Left lung (tissue), 4 donors: ENCODE measurements at regions not wholly inside any gene's neighbourhood (a gene's known extent, or its start where the extent isn't known, plus 50 kb on each side); places are given as distances from the start of the nearest gene placed in this dataset.

ENCODE experiments used
- ATAC-seq: fragments of 200-7000 bp; cut with Tn5 transposase; one replicate; pipeline ENCODE4 v1.9.1; 2020; ENCODE audit warnings: moderate library complexity
- DNase-seq, 4 donors: peaks; one replicate each; pipeline ENCODE4 v3.0.0-alpha.2; 2013 to 2020
- H3K27ac ChIP-seq, 2 donors: fragments of 200-600 bp; sonication (generic) in 1 of 2; one replicate each; pipeline versions ENCODE4 v1.5.0 to v1.8.0; 2020 to 2021
- H3K27me3 ChIP-seq, 2 donors: fragments of 200-600 bp; sonication (generic) in 1 of 2; one replicate each; pipeline versions ENCODE4 v1.5.0 to v1.8.0; 2020 to 2021
- H3K36me3 ChIP-seq, 2 donors: fragments of 200-600 bp; sonication (generic) in 1 of 2; one replicate each; pipeline versions ENCODE4 v1.5.0 to v1.8.0; 2020 to 2021
- H3K4me1 ChIP-seq, 2 donors: fragments of 200-600 bp; one replicate each; pipeline ENCODE4 v1.8.0; 2021
- H3K4me3 ChIP-seq, 2 donors: fragments of 200-600 bp; sonication (generic) in 1 of 2; one replicate each; pipeline versions ENCODE4 v1.5.0 to v1.8.0; 2020 to 2021; ENCODE audit warnings: mild to moderate bottlenecking in 1 of 2
- H3K9me3 ChIP-seq, 2 donors: fragments of 200-600 bp; sonication (generic) in 1 of 2; one replicate each; pipeline versions ENCODE4 v1.5.0 to v1.8.0; 2020 to 2021
- CTCF ChIP-seq, 2 donors: fragments of 200-600 bp; sonication (generic) in 1 of 2; IDR thresholded peaks; one replicate each; pipeline versions ENCODE4 v1.5.0 to v1.8.0; 2021; ENCODE audit warnings: antibody characterized with exemption in 2 of 2
- intact Hi-C, 2 donors: fragments of 100-400 bp; cut with DNase I; formaldehyde crosslinking; loops; one replicate each; pipeline versions ENCODE4 v1.11.2 to v1.14.2; 2022
- donor health status: DM: no; HTN: yes; CAD: no.
- donor health status: DM: no; HTN: no; CAD: no.

DNA sequence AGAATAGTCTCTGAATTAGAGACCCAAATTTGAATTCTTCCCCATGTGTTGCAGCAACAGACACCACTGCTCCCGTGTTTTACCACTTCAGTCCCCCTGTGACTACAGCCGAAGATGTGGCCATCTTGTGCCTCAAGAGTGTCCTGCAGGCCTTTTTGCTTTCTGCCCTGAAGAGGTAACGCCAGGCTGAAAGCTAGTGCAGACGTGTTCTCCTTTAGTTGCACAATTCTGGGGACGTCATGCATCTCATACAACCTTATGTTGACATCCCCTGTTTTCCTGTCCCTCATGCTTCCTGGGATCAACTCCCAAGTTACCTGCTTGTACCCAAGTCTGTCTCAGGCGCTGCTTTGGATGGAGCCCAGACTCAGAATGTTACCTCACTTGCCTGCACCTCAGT is 69.1 kb upstream of the SLC22A23 start:
- ATAC-seq (no peak), DNase-seq (no peak)
- TF ChIP-seq CTCF (IDR thresholded peaks at IDR 0.05) = no peak
- Histone ChIP-seq H3K4me3 (no peak overlapping the region), H3K27me3 (peaks cover 0 to 4% of the 10 kb centered on the region in 2 donors), H3K27ac (no peak overlapping the region), H3K4me1 (no peaks in the 10 kb centered on the region), H3K36me3 (no peaks in the 10 kb centered on the region), H3K9me3 (no peaks in the 10 kb centered on the region)
- intact Hi-C loops = no loop called here

DNA sequence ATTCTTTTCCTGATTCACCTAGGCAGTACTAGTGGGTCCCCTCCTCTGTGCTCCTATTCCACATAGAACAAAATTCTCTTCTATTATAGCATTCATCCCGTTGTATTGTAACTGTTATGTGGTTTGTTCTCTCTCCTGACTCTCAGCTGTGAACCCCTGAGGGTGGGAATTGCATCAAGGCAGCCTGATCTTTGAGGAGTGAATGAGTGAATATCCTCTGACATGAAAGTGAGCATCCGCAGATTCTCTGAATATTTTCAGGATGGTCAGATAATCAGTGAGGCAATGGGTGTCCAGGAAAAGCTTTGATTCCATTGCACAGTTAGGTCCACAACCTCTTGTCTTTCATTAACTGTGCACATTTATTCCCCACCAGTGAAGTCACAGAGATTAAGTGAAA is 67.6 kb upstream of the SLC22A23 start:
- TF ChIP-seq CTCF (IDR thresholded peaks at IDR 0.05) = no peak
- H3K27me3 ChIP-seq = peaks cover 0 to 4% of the 10 kb centered on the region in 2 donors
- no peak overlapping the region for H3K27ac ChIP-seq
- intact Hi-C loops = no loop called here
- ATAC-seq = no peak
- H3K4me1 ChIP-seq = no peaks in the 10 kb centered on the region
- H3K4me3 ChIP-seq = no peak overlapping the region
- no peaks in the 10 kb centered on the region for H3K9me3 ChIP-seq
- no peak for DNase-seq
- no peaks in the 10 kb centered on the region for H3K36me3 ChIP-seq

DNA sequence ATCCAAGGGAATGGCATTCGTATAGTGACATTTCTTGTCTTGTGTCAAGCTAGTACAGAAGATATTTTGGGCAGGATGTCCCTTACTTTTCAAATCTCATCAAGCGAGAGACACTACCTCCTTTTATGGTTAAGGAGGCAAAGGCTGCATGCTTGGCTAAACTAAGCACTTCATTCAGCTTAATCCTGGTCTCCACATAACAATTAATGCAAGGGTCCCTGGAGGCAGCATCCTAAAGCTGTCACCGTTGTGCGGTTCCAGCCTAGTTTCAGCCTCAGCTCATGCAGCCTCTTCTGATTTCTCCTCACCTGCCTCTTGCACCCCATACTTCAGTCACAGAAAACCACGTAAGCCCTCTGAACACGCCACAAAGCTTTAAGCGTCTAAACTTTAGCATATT is 67.1 kb upstream of the SLC22A23 start:
- Histone ChIP-seq H3K27me3 (peaks cover 0 to 4% of the 10 kb centered on the region in 2 donors), H3K36me3 (no peaks in the 10 kb centered on the region), H3K4me3 (no peak overlapping the region), H3K9me3 (no peaks in the 10 kb centered on the region), H3K4me1 (no peaks in the 10 kb centered on the region), H3K27ac (no peak overlapping the region)
- DNase-seq = no peak
- intact Hi-C loops = no loop called here
- no peak for TF ChIP-seq CTCF (IDR thresholded peaks at IDR 0.05)
- no peak for ATAC-seq

- ATAC-seq (no peak), DNase-seq (no peak)
- TF ChIP-seq CTCF (IDR thresholded peaks at IDR 0.05) = no peak
- no peak overlapping the region for H3K4me3 ChIP-seq
- no peaks in the 10 kb centered on the region for H3K36me3 ChIP-seq
- no peak overlapping the region for H3K27ac ChIP-seq
- no peaks in the 10 kb centered on the region for H3K9me3 ChIP-seq
- no peaks in the 10 kb centered on the region for H3K4me1 ChIP-seq
- intact Hi-C loops = no loop called here
- peaks cover 0 to 4% of the 10 kb centered on the region in 2 donors for H3K27me3 ChIP-seq
Measured at GRCh38 chr6:3523271-3523670, 66.4 kb upstream of the SLC22A23 start.

DNA sequence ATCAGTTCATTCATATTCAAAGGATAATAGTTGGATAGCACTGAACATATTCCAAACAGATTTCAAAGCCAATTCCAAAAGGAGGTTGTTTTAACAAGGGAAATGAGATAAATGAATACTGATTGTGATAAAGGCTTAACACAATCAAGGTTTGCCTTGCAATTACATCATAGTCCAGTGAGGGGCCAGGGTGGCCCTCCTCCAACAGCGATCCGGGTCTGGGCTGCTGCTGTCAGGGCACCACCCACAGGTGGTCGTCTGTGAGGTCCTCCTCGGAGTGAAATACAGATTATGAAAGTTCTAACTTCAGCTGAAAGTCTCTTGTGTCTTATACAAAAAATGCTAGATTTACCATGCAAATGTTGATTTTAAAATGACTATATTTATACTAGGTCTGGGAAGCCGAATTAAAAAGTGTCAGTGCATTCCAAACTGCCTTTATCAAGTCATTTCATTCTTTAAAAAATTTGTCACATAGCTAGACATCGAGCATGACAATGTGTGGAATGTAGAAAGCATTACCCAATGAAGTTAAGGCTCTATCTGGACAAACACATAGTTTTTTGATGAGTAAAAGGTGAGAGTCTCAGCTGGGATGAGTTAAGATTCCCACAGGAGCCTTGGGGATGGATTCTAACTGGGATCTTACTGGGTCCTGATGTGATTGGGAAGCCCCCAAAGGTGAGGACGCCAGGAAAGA is 65.9 kb upstream of the SLC22A23 start:
- ATAC-seq (no peak), DNase-seq (no peak)
- Histone ChIP-seq H3K4me3 (no peak overlapping the region), H3K4me1 (no peaks in the 10 kb centered on the region), H3K9me3 (no peaks in the 10 kb centered on the region), H3K36me3 (no peaks in the 10 kb centered on the region), H3K27me3 (peaks cover 0 to 4% of the 10 kb centered on the region in 2 donors), H3K27ac (no peak overlapping the region)
- TF ChIP-seq CTCF (IDR thresholded peaks at IDR 0.05) = no peak
- intact Hi-C loops = no loop called here
